H9 (cell line): ENCODE measurements at regions not wholly inside any gene's neighbourhood (a gene's known extent, or its start where the extent isn't known, plus 50 kb on each side); places are given as distances from the start of the nearest gene placed in this dataset.

ENCODE experiments used
- DNase-seq: peaks from one replicate; pipeline ENCODE4 v3.0.0-alpha.2; 2017
- H2AFZ ChIP-seq: one replicate; pipeline ENCODE4 v1.6.1; 2013; ENCODE audit warnings: mild to moderate bottlenecking, low read length, control low read depth, moderate library complexity
- H2AK5ac ChIP-seq: 2 replicates; pipeline ENCODE4 v1.6.1; 2013; ENCODE audit warnings: low read length, control low read depth, mixed read lengths; ENCODE audit not compliant: insufficient read length
- H2BK120ac ChIP-seq: one replicate; pipeline ENCODE4 v1.6.1; 2013; ENCODE audit warnings: low read depth, mild to moderate bottlenecking, low read length, control low read depth, inconsistent platforms; ENCODE audit not compliant: poor library complexity, severe bottlenecking
- H2BK12ac ChIP-seq: 2 replicates; pipeline ENCODE4 v1.6.1; 2013; ENCODE audit warnings: low read length, control low read depth, mixed read lengths, low read depth; ENCODE audit not compliant: insufficient read length
- H2BK15ac ChIP-seq: 2 replicates; pipeline ENCODE4 v1.6.1; 2013; ENCODE audit warnings: low read depth, low read length, control low read depth
- H2BK20ac ChIP-seq: one replicate; pipeline ENCODE4 v1.6.1; 2013; ENCODE audit warnings: low read depth, mild to moderate bottlenecking, low read length, control low read depth, inconsistent platforms; ENCODE audit not compliant: poor library complexity, severe bottlenecking
- H2BK5ac ChIP-seq: 2 replicates; pipeline ENCODE4 v1.6.1; 2013; ENCODE audit warnings: low read length, control low read depth, mixed read lengths; ENCODE audit not compliant: insufficient read length
- H3K14ac ChIP-seq: 2 replicates; pipeline ENCODE4 v1.6.1; 2013; ENCODE audit warnings: low read length, control low read depth; ENCODE audit not compliant: insufficient read depth
- H3K18ac ChIP-seq: 2 replicates; pipeline ENCODE4 v1.6.1; 2013; ENCODE audit warnings: low read depth, mild to moderate bottlenecking, mixed read lengths, low read length, control low read depth; ENCODE audit not compliant: insufficient read length
- H3K23ac ChIP-seq: 2 replicates; pipeline ENCODE4 v1.6.1; 2013; ENCODE audit warnings: low read length, control low read depth, mixed read lengths, low read depth; ENCODE audit not compliant: insufficient read length
- H3K23me2 ChIP-seq: 2 replicates; pipeline ENCODE4 v1.6.1; 2013; ENCODE audit warnings: low read depth, mild to moderate bottlenecking, mixed read lengths, low read length, control low read depth; ENCODE audit not compliant: insufficient read length, poor library complexity, severe bottlenecking
- H3K27ac ChIP-seq: 2 replicates; pipeline ENCODE4 v1.5.1; 2013; ENCODE audit warnings: low read length, control low read depth, mixed read lengths, low read depth; ENCODE audit not compliant: insufficient read length
- H3K27me3 ChIP-seq: 2 replicates; pipeline ENCODE4 v1.6.1; 2013; ENCODE audit warnings: low read length, control low read depth, inconsistent platforms; ENCODE audit not compliant: insufficient read depth
- H3K4ac ChIP-seq: 2 replicates; pipeline ENCODE4 v1.6.1; 2013; ENCODE audit warnings: low read depth, mild to moderate bottlenecking, control low read depth, inconsistent platforms, low read length, moderate library complexity
- H3K4me1 ChIP-seq: 2 replicates; pipeline ENCODE4 v1.6.1; 2013; ENCODE audit warnings: low read length, control low read depth, inconsistent platforms; ENCODE audit not compliant: insufficient read depth
- H3K4me2 ChIP-seq: 2 replicates; pipeline ENCODE4 v1.6.1; 2013; ENCODE audit warnings: low read length, control low read depth, mixed read lengths; ENCODE audit not compliant: insufficient read length, insufficient read depth
- H3K56ac ChIP-seq: 2 replicates; pipeline ENCODE4 v1.6.1; 2013; ENCODE audit warnings: low read depth, mild to moderate bottlenecking, mixed read lengths, low read length, control low read depth; ENCODE audit not compliant: insufficient read length
- H3K79me1 ChIP-seq: 2 replicates; pipeline ENCODE4 v1.6.1; 2013; ENCODE audit warnings: low read depth, mild to moderate bottlenecking, moderate library complexity, low read length, control low read depth, inconsistent platforms; ENCODE audit not compliant: insufficient read depth, poor library complexity, severe bottlenecking
- H3K79me2 ChIP-seq: 2 replicates; pipeline ENCODE4 v1.6.1; 2013; ENCODE audit warnings: low read length, control low read depth, inconsistent platforms; ENCODE audit not compliant: insufficient read depth
- H3K9ac ChIP-seq: 2 replicates; pipeline ENCODE4 v1.6.1; 2013; ENCODE audit warnings: low read length, control low read depth, mixed read lengths; ENCODE audit not compliant: insufficient read length; ENCODE audit errors: extremely low read depth
- H3K9me3 ChIP-seq: one replicate; pipeline ENCODE4 v1.6.1; 2013; ENCODE audit warnings: low read depth, low read length, inconsistent platforms; ENCODE audit not compliant: control insufficient read depth
- H3T11ph ChIP-seq: one replicate; pipeline ENCODE4 v1.6.1; 2013; ENCODE audit warnings: mild to moderate bottlenecking, low read length, control low read depth, inconsistent platforms
- H4K20me1 ChIP-seq: one replicate; pipeline ENCODE4 v1.6.1; 2013; ENCODE audit not compliant: control insufficient read depth, insufficient read length, insufficient read depth
- H4K5ac ChIP-seq: 2 replicates; pipeline ENCODE4 v1.6.1; 2013; ENCODE audit warnings: low read depth, mild to moderate bottlenecking, mixed read lengths, low read length, control low read depth; ENCODE audit not compliant: insufficient read length
- H4K8ac ChIP-seq: replicated peaks from 2 replicates; pipeline ENCODE4 v1.6.1; 2013; ENCODE audit warnings: low read length, control low read depth, mixed read lengths, low read depth; ENCODE audit not compliant: insufficient read length
- H4K91ac ChIP-seq: 2 replicates; pipeline ENCODE4 v1.6.1; 2013; ENCODE audit warnings: low read depth, mild to moderate bottlenecking, moderate library complexity, mixed read lengths, low read length, control low read depth; ENCODE audit not compliant: insufficient read length
- H3K27ac Mint-ChIP-seq, 3 experiments: 2 replicates in 2 of 3; 3 replicates in 1 of 3; pipeline ENCODE4 v1.8.0; 2020 to 2021; ENCODE audit warnings: mixed read lengths in 3 of 3, mild to moderate bottlenecking in 1 of 3, moderate library complexity in 1 of 3
- H3K27me3 Mint-ChIP-seq: 2 replicates; pipeline ENCODE4 v1.8.0; 2021; ENCODE audit warnings: low read depth, mild to moderate bottlenecking, moderate library complexity, mixed read lengths
- H3K36me3 Mint-ChIP-seq, 3 experiments: 2 replicates in 2 of 3; 3 replicates in 1 of 3; pipeline ENCODE4 v1.8.0; 2020 to 2021; ENCODE audit warnings: low read depth in 3 of 3, mixed read lengths in 3 of 3; ENCODE audit not compliant: insufficient read depth in 1 of 3
- H3K4me1 Mint-ChIP-seq, 2 experiments: 2 replicates each; pipeline ENCODE4 v1.8.0; 2020; ENCODE audit warnings: mixed read lengths in 2 of 2
- H3K4me3 Mint-ChIP-seq, 2 experiments: 2 replicates in 1 of 2; 3 replicates in 1 of 2; pipeline ENCODE4 v1.8.0; 2020 to 2021; ENCODE audit warnings: mild to moderate bottlenecking in 2 of 2, mixed read lengths in 2 of 2, moderate library complexity in 1 of 2
- H3K9me3 Mint-ChIP-seq, 2 experiments: 2 replicates in 1 of 2; 3 replicates in 1 of 2; pipeline ENCODE4 v1.8.0; 2020; ENCODE audit warnings: mild to moderate bottlenecking in 2 of 2, mixed read lengths in 2 of 2, moderate library complexity in 1 of 2
- CTCF ChIP-seq: fragments of 200-600 bp; sonication (generic); conservative IDR thresholded peaks from 3 replicates; pipeline ENCODE4 v1.8.0; 2021; ENCODE audit warnings: antibody characterized with exemption, mild to moderate bottlenecking
- WGBS: extraction: QIAGEN DNeasy Blood & Tissue Kit; methylation state at CpG from one replicate; pipeline ENCODE4 v1.1.7; 2013; ENCODE audit warnings: missing lambda C conversion rate, low lambda C conversion rate, mixed read lengths; ENCODE audit not compliant: insufficient read length; ENCODE audit errors: extremely low coverage; 5-methylcytosine and 5-hydroxymethylcytosine counted together

GRCh38 chr2:3041841-3042600 is 335.6 kb downstream of the EIPR1 start:
- Histone ChIP-seq H3K18ac (no peak overlapping the region), H4K8ac (no peak overlapping the region), H3K79me2 (no peaks in the 10 kb centered on the region), H2AK5ac (no peak overlapping the region), H2BK120ac (no peak overlapping the region), H3K9ac (no peak overlapping the region), H3K4me2 (no peak overlapping the region), H3T11ph (no peak overlapping the region), H3K79me1 (no peaks in the 10 kb centered on the region), H3K4ac (no peak overlapping the region), H4K20me1 (no peaks in the 10 kb centered on the region), H3K14ac (no peak overlapping the region), H2BK20ac (no peak overlapping the region), H2BK5ac (no peak overlapping the region), H2BK12ac (no peak overlapping the region), H3K23me2 (no peaks in the 10 kb centered on the region), H4K5ac (no peak overlapping the region), H3K27ac (no peak overlapping the region), H2AFZ (no peak overlapping the region), H2BK15ac (no peak overlapping the region), H3K23ac (no peak overlapping the region), H3K27me3 (no peaks in the 10 kb centered on the region), H3K4me1 (no peaks in the 10 kb centered on the region), H4K91ac (no peak overlapping the region), H3K56ac (no peak overlapping the region), H3K9me3 (no peaks in the 10 kb centered on the region)
- no peak overlapping the region; a peak in 1 of 7 replicates for H3K27ac Mint-ChIP-seq
- TF ChIP-seq CTCF, result no peak
- no peaks in the 10 kb centered on the region; a peak in 1 of 5 replicates for H3K9me3 Mint-ChIP-seq
- H3K4me3 Mint-ChIP-seq, result no peak overlapping the region
- no peaks in the 10 kb centered on the region for H3K36me3 Mint-ChIP-seq
- no peak for DNase-seq
- WGBS, result no CpG with 5 or more reads among the region's 25 CpGs
- no peaks in the 10 kb centered on the region for H3K4me1 Mint-ChIP-seq
- peaks cover 5% of the 10 kb centered on the region; the same call in 1 of the 2 replicates for H3K27me3 Mint-ChIP-seq
